ENCODE measurements at regions not wholly inside any gene's neighbourhood (a gene's known extent, or its start where the extent isn't known, plus 50 kb on each side); places are given as distances from the start of the nearest gene placed in this dataset.

DNA sequence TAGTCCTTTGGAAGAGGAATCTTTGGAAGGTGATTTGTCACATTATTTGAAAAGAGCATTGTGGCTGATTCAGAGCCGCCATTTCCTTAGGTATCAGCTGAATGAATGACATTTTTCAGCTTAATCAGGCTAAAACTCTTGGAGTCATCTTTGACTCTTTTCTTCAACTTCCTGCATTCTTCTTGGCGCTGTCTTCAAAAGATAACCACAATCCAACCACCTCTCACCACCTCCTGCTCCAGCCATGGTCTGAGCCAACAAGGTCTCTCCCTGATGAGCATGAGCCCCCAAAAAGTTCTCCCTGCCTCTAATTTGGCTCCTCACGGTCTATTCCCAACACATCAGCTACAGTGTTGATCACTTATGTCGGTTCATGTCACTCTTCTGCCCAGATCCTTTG, 297.6 kb upstream of the RUNX1 start:
- no peak for FAIRE-seq
- no peaks in the 10 kb centered on the region for H3K4me1 ChIP-seq
- TF ChIP-seq ZFP36 (IDR thresholded peaks at IDR 0.05; ENCODE audit: borderline replicate concordance, partially characterized antibody), result no peak
- TF ChIP-seq HOXB13 (CRISPR knock-in tag; IDR thresholded peaks at IDR 0.05; ENCODE audit: low read depth), result no peak
- no peak for TF ChIP-seq RAD21 (conservative IDR thresholded peaks at IDR 0.05 in 1 of 2, IDR thresholded peaks at IDR 0.05 in 1 of 2)
- TF ChIP-seq CHD4 (IDR thresholded peaks at IDR 0.05; ENCODE audit: borderline replicate concordance), result no peak
- no peak for TF ChIP-seq GATA3 (IDR thresholded peaks at IDR 0.05; ENCODE audit: borderline replicate concordance)
- TF ChIP-seq TFCP2L1 (CRISPR knock-in tag; IDR thresholded peaks at IDR 0.05), result no peak
- no peak for TF ChIP-seq KDM5A (IDR thresholded peaks at IDR 0.05)
- TF ChIP-seq SREBF2 (IDR thresholded peaks at IDR 0.05), result no peak
- no peak for TF ChIP-seq MYC (IDR thresholded peaks at IDR 0.05; ENCODE audit: borderline replicate concordance, low read length)
- TF ChIP-seq NFE2L2 (conservative IDR thresholded peaks at IDR 0.05; ENCODE audit: low read length), result no peak
- TF ChIP-seq HDAC2 (IDR thresholded peaks at IDR 0.05), result no peak
- no peak for TF ChIP-seq HMGXB4 (CRISPR knock-in tag; IDR thresholded peaks at IDR 0.05; ENCODE audit: borderline replicate concordance)
- no peak for TF ChIP-seq ELK1 (IDR thresholded peaks at IDR 0.05; ENCODE audit: low read depth, low read length)
- no peak for TF ChIP-seq HOXB5 (CRISPR knock-in tag; IDR thresholded peaks at IDR 0.05)
- TF ChIP-seq, protein P1, sequence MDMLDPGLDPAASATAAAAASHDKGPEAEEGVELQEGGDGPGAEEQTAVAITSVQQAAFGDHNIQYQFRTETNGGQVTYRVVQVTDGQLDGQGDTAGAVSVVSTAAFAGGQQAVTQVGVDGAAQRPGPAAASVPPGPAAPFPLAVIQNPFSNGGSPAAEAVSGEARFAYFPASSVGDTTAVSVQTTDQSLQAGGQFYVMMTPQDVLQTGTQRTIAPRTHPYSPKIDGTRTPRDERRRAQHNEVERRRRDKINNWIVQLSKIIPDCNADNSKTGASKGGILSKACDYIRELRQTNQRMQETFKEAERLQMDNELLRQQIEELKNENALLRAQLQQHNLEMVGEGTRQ (IDR thresholded peaks at IDR 0.05), result no peak
- no peak for TF ChIP-seq ZC3H11A (IDR thresholded peaks at IDR 0.05)
- no peak for TF ChIP-seq RARB (CRISPR knock-in tag; IDR thresholded peaks at IDR 0.05)
- TF ChIP-seq, protein P2, sequence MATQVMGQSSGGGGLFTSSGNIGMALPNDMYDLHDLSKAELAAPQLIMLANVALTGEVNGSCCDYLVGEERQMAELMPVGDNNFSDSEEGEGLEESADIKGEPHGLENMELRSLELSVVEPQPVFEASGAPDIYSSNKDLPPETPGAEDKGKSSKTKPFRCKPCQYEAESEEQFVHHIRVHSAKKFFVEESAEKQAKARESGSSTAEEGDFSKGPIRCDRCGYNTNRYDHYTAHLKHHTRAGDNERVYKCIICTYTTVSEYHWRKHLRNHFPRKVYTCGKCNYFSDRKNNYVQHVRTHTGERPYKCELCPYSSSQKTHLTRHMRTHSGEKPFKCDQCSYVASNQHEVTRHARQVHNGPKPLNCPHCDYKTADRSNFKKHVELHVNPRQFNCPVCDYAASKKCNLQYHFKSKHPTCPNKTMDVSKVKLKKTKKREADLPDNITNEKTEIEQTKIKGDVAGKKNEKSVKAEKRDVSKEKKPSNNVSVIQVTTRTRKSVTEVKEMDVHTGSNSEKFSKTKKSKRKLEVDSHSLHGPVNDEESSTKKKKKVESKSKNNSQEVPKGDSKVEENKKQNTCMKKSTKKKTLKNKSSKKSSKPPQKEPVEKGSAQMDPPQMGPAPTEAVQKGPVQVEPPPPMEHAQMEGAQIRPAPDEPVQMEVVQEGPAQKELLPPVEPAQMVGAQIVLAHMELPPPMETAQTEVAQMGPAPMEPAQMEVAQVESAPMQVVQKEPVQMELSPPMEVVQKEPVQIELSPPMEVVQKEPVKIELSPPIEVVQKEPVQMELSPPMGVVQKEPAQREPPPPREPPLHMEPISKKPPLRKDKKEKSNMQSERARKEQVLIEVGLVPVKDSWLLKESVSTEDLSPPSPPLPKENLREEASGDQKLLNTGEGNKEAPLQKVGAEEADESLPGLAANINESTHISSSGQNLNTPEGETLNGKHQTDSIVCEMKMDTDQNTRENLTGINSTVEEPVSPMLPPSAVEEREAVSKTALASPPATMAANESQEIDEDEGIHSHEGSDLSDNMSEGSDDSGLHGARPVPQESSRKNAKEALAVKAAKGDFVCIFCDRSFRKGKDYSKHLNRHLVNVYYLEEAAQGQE (IDR thresholded peaks at IDR 0.05), result no peak
- no peak for TF ChIP-seq JUN (IDR thresholded peaks at IDR 0.05)
- no peak for DNase-seq (ENCODE audit: low read depth in 1 of 2, low spot score in 1 of 2)
- ChIA-PET POLR2A (no interaction called here), CTCF (no interaction called here)
- H3K4me2 ChIP-seq, result no peak overlapping the region
- 33% methylated on average over 4 of the region's 4 CpGs for WGBS (ENCODE audit: missing lambda C conversion rate)
- H3K4me3 ChIP-seq, result no peak overlapping the region
- no peak overlapping the region for H3K27ac ChIP-seq
- H3K9me3 ChIP-seq, result no peaks in the 10 kb centered on the region
- ATAC-seq, result no peak

GRCh38 chr21:35345954-35346353, 296.9 kb upstream of the RUNX1 start:
- Histone ChIP-seq H3K4me2 (no peak overlapping the region), H3K9me3 (no peaks in the 10 kb centered on the region), H3K4me3 (no peak overlapping the region), H3K4me1 (no peaks in the 10 kb centered on the region), H3K27ac (no peak overlapping the region)
- FAIRE-seq, result no peak
- DNase-seq (ENCODE audit: low read depth in 1 of 2, low spot score in 1 of 2), result no peak
- no peak for ATAC-seq
- POLR2A ChIA-PET, result no interaction called here
- CTCF ChIA-PET, result interaction anchor here (0.5 kb wide), 1 partner anchor 354 kb away, joined by 3 read pairs; no protein-coding TSS in a partner anchor
- no peak for TF ChIP-seq HDAC2 (IDR thresholded peaks at IDR 0.05)
- TF ChIP-seq, protein P3, sequence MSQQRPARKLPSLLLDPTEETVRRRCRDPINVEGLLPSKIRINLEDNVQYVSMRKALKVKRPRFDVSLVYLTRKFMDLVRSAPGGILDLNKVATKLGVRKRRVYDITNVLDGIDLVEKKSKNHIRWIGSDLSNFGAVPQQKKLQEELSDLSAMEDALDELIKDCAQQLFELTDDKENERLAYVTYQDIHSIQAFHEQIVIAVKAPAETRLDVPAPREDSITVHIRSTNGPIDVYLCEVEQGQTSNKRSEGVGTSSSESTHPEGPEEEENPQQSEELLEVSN (IDR thresholded peaks at IDR 0.05; ENCODE audit: borderline replicate concordance, low read depth), result no peak
- TF ChIP-seq CBX8 (IDR thresholded peaks at IDR 0.05), result no peak
- no peak for TF ChIP-seq GATA3 (IDR thresholded peaks at IDR 0.05; ENCODE audit: borderline replicate concordance)
- no peak for TF ChIP-seq SMC3 (IDR thresholded peaks at IDR 0.05)
- TF ChIP-seq NPAS2 (CRISPR knock-in tag; IDR thresholded peaks at IDR 0.05; ENCODE audit: borderline replicate concordance), result no peak
- no peak for TF ChIP-seq KDM5A (IDR thresholded peaks at IDR 0.05)
- no peak for TF ChIP-seq MAZ (IDR thresholded peaks at IDR 0.05; ENCODE audit: borderline replicate concordance, low read depth, low read length)
- TF ChIP-seq ATOH8 (CRISPR knock-in tag; IDR thresholded peaks at IDR 0.05; ENCODE audit: low read depth), result no peak
- TF ChIP-seq CHD2 (IDR thresholded peaks at IDR 0.05; ENCODE audit: low read length, partially characterized antibody), result no peak
- no peak for TF ChIP-seq ZSCAN20 (CRISPR knock-in tag; IDR thresholded peaks at IDR 0.05)
- TF ChIP-seq MAFK (IDR thresholded peaks at IDR 0.05; ENCODE audit: partially characterized antibody), result no peak
- TF ChIP-seq BCL3 (IDR thresholded peaks at IDR 0.05), result no peak
- no peak for TF ChIP-seq HOXB13 (CRISPR knock-in tag; IDR thresholded peaks at IDR 0.05; ENCODE audit: low read depth)

Measured in A549 (cell line).